Fibroblast of skin of left biceps (primary cell): ENCODE measurements at regions not wholly inside any gene's neighbourhood (a gene's known extent, or its start where the extent isn't known, plus 50 kb on each side); places are given as distances from the start of the nearest gene placed in this dataset.
"Not testable (repeated sequence)": the region's sequence is repeated elsewhere in the genome, so short reads cannot be mapped to it uniquely, and the experiment has no call there.

Source experiments
- DNase-seq, 2 experiments: peaks; one replicate each; pipeline ENCODE4 v3.0.0-alpha.2; 2013; ENCODE audit warnings: low read depth in 2 of 2

GRCh38 chr7:131937868-131938267, 381.4 kb upstream of the PODXL start:
- DNase-seq = no peak

GRCh38 chr7:131935180-131935579, 378.8 kb upstream of the PODXL start:
- no peak for DNase-seq

GRCh38 chr7:131934452-131934851, 378.0 kb upstream of the PODXL start:
- no peak for DNase-seq

GRCh38 chr7:131933751-131934289, 377.4 kb upstream of the PODXL start:
- no peak for DNase-seq

- DNase-seq = not testable (repeated sequence)
These were observed 376.8 kb upstream of the PODXL start for GRCh38 chr7:131933219-131933618.

GRCh38 chr7:131932271-131932670, 375.8 kb upstream of the PODXL start:
- no peak for DNase-seq

- DNase-seq = no peak
These were observed 374.9 kb upstream of the PODXL start for GRCh38 chr7:131931370-131931769.

- no peak for DNase-seq
These were observed 373.2 kb upstream of the PODXL start for GRCh38 chr7:131929632-131930031.

GRCh38 chr7:131927770-131928423, 371.5 kb upstream of the PODXL start:
- DNase-seq = no peak

- DNase-seq = no peak
These were observed 369.2 kb upstream of the PODXL start for GRCh38 chr7:131925636-131926035.

- no peak for DNase-seq
These were observed 368.4 kb upstream of the PODXL start for GRCh38 chr7:131924857-131925256.

GRCh38 chr7:131922948-131923347, 366.5 kb upstream of the PODXL start:
- DNase-seq = not testable (repeated sequence)

GRCh38 chr7:131921016-131921415, 364.6 kb upstream of the PODXL start:
- no peak for DNase-seq

GRCh38 chr7:131919920-131920709, 363.7 kb upstream of the PODXL start:
- DNase-seq = no peak

- no peak for DNase-seq
These were observed 354.7 kb upstream of the PODXL start for GRCh38 chr7:131911112-131911511.

GRCh38 chr7:131909151-131909768, 352.8 kb upstream of the PODXL start:
- no peak for DNase-seq

- DNase-seq = no peak
These were observed 352.3 kb upstream of the PODXL start for GRCh38 chr7:131908714-131909113.

GRCh38 chr7:131905471-131905973, 349.1 kb upstream of the PODXL start:
- no peak for DNase-seq

GRCh38 chr7:131904760-131905327, 348.4 kb upstream of the PODXL start:
- no peak for DNase-seq

GRCh38 chr7:131903315-131903714, 346.9 kb upstream of the PODXL start:
- DNase-seq = no peak

- no peak for DNase-seq
These were observed 344.4 kb upstream of the PODXL start for GRCh38 chr7:131900785-131901287.
